Fibroblast of mammary gland (primary cell): ENCODE measurements at regions not wholly inside any gene's neighbourhood (a gene's known extent, or its start where the extent isn't known, plus 50 kb on each side); places are given as distances from the start of the nearest gene placed in this dataset.

Experiments used
- DNase-seq: peaks from one replicate; pipeline ENCODE4 v3.0.0-alpha.2; 2010; ENCODE audit warnings: low read depth
- H3K4me3 ChIP-seq: 2 replicates; pipeline ENCODE4 v1.5.1; 2011; ENCODE audit warnings: low read depth, mild to moderate bottlenecking, low read length, moderate library complexity; ENCODE audit not compliant: control insufficient read depth
- CTCF ChIP-seq: conservative IDR thresholded peaks from 2 replicates; pipeline ENCODE4 v1.5.1; 2011; ENCODE audit warnings: low read depth, low read length, inconsistent platforms; ENCODE audit not compliant: control insufficient read depth, insufficient read depth

GRCh38 chr6:91465393-91465792, 878.5 kb upstream of the MAP3K7 start:
- TF ChIP-seq CTCF = no peak
- H3K4me3 ChIP-seq = no peak overlapping the region
- DNase-seq = no peak

- no peak for DNase-seq
- TF ChIP-seq CTCF = no peak
- no peak overlapping the region for H3K4me3 ChIP-seq
These were observed 877.8 kb upstream of the MAP3K7 start for GRCh38 chr6:91464718-91465117.

- TF ChIP-seq CTCF = no peak
- DNase-seq = no peak
- no peak overlapping the region for H3K4me3 ChIP-seq
These were observed 877.3 kb upstream of the MAP3K7 start for GRCh38 chr6:91464201-91464600.

GRCh38 chr6:91462241-91462640, 875.4 kb upstream of the MAP3K7 start:
- DNase-seq = no peak
- TF ChIP-seq CTCF = no peak

GRCh38 chr6:91453224-91453878, 866.5 kb upstream of the MAP3K7 start:
- no peak for DNase-seq
- no peak for TF ChIP-seq CTCF
- no peak overlapping the region for H3K4me3 ChIP-seq

More at GRCh38 chr6:91462241-91462640, 875.4 kb upstream of the MAP3K7 start:
- no peak overlapping the region for H3K4me3 ChIP-seq

GRCh38 chr6:91449539-91449938, 862.7 kb upstream of the MAP3K7 start:
- no peak for TF ChIP-seq CTCF
- no peak overlapping the region for H3K4me3 ChIP-seq
- DNase-seq = no peak
